ENCODE measurements at regions not wholly inside any gene's neighbourhood (a gene's known extent, or its start where the extent isn't known, plus 50 kb on each side); places are given as distances from the start of the nearest gene placed in this dataset.

- H3K27me3 ChIP-seq (replicated peaks; ENCODE audit: control insufficient read depth, insufficient read depth, low read length, poor library complexity, severe bottlenecking), result no peaks in the 10 kb centered on the region
- H3K4me1 ChIP-seq (ENCODE audit: control insufficient read depth, insufficient read depth, low read length, poor library complexity, severe bottlenecking), result no peaks in the 10 kb centered on the region
- no peak for DNase-seq
- H3K27ac ChIP-seq (ENCODE audit: insufficient read depth, low read length, poor library complexity, severe bottlenecking), result no peak overlapping the region
- no peaks in the 10 kb centered on the region for H3K9me3 ChIP-seq (ENCODE audit: control insufficient read depth, low read length)
- no peak overlapping the region for H3K4me3 ChIP-seq (ENCODE audit: insufficient read depth, low read depth, low read length, poor library complexity, severe bottlenecking)
- H3K36me3 ChIP-seq (ENCODE audit: control insufficient read depth, insufficient read depth, low read length), result no peaks in the 10 kb centered on the region
These were observed 283.0 kb upstream of the VEPH1 start for GRCh38 chr3:157786211-157786610.

- H3K27me3 ChIP-seq (replicated peaks; ENCODE audit: control insufficient read depth, insufficient read depth, low read length, poor library complexity, severe bottlenecking), result no peaks in the 10 kb centered on the region
- no peaks in the 10 kb centered on the region for H3K4me1 ChIP-seq (ENCODE audit: control insufficient read depth, insufficient read depth, low read length, poor library complexity, severe bottlenecking)
- H3K4me3 ChIP-seq (ENCODE audit: insufficient read depth, low read depth, low read length, poor library complexity, severe bottlenecking), result no peak overlapping the region
- DNase-seq, result no peak
- no peaks in the 10 kb centered on the region for H3K36me3 ChIP-seq (ENCODE audit: control insufficient read depth, insufficient read depth, low read length)
- no peaks in the 10 kb centered on the region for H3K9me3 ChIP-seq (ENCODE audit: control insufficient read depth, low read length)
- H3K27ac ChIP-seq (ENCODE audit: insufficient read depth, low read length, poor library complexity, severe bottlenecking), result no peak overlapping the region
These were observed 282.0 kb upstream of the VEPH1 start for GRCh38 chr3:157785102-157785826.

GRCh38 chr3:157782236-157782635 is 279.0 kb upstream of the VEPH1 start:
- no peak for DNase-seq
- no peaks in the 10 kb centered on the region for H3K36me3 ChIP-seq (ENCODE audit: control insufficient read depth, insufficient read depth, low read length)
- H3K27me3 ChIP-seq (replicated peaks; ENCODE audit: control insufficient read depth, insufficient read depth, low read length, poor library complexity, severe bottlenecking), result no peaks in the 10 kb centered on the region
- no peak overlapping the region for H3K4me3 ChIP-seq (ENCODE audit: insufficient read depth, low read depth, low read length, poor library complexity, severe bottlenecking)
- H3K9me3 ChIP-seq (ENCODE audit: control insufficient read depth, low read length), result no peaks in the 10 kb centered on the region
- no peak overlapping the region for H3K27ac ChIP-seq (ENCODE audit: insufficient read depth, low read length, poor library complexity, severe bottlenecking)
- H3K4me1 ChIP-seq (ENCODE audit: control insufficient read depth, insufficient read depth, low read length, poor library complexity, severe bottlenecking), result no peaks in the 10 kb centered on the region

GRCh38 chr3:157776861-157777260 is 273.6 kb upstream of the VEPH1 start:
- H3K27ac ChIP-seq (ENCODE audit: insufficient read depth, low read length, poor library complexity, severe bottlenecking), result no peak overlapping the region
- no peaks in the 10 kb centered on the region for H3K27me3 ChIP-seq (replicated peaks; ENCODE audit: control insufficient read depth, insufficient read depth, low read length, poor library complexity, severe bottlenecking)
- no peak overlapping the region for H3K4me3 ChIP-seq (ENCODE audit: insufficient read depth, low read depth, low read length, poor library complexity, severe bottlenecking)
- no peaks in the 10 kb centered on the region for H3K36me3 ChIP-seq (ENCODE audit: control insufficient read depth, insufficient read depth, low read length)
- H3K4me1 ChIP-seq (ENCODE audit: control insufficient read depth, insufficient read depth, low read length, poor library complexity, severe bottlenecking), result no peaks in the 10 kb centered on the region
- DNase-seq, result no peak
- H3K9me3 ChIP-seq (ENCODE audit: control insufficient read depth, low read length), result no peaks in the 10 kb centered on the region

- Histone ChIP-seq H3K27me3 (replicated peaks; ENCODE audit: control insufficient read depth, insufficient read depth, low read length, poor library complexity, severe bottlenecking) (no peaks in the 10 kb centered on the region), H3K27ac (ENCODE audit: insufficient read depth, low read length, poor library complexity, severe bottlenecking) (no peak overlapping the region), H3K4me3 (ENCODE audit: insufficient read depth, low read depth, low read length, poor library complexity, severe bottlenecking) (no peak overlapping the region), H3K9me3 (ENCODE audit: control insufficient read depth, low read length) (no peaks in the 10 kb centered on the region), H3K4me1 (ENCODE audit: control insufficient read depth, insufficient read depth, low read length, poor library complexity, severe bottlenecking) (no peaks in the 10 kb centered on the region), H3K36me3 (ENCODE audit: control insufficient read depth, insufficient read depth, low read length) (no peaks in the 10 kb centered on the region)
- no peak for DNase-seq
These were observed 272.2 kb upstream of the VEPH1 start for GRCh38 chr3:157775446-157775845.

GRCh38 chr3:157769378-157769777 is 266.2 kb upstream of the VEPH1 start:
- no peaks in the 10 kb centered on the region for H3K4me1 ChIP-seq (ENCODE audit: control insufficient read depth, insufficient read depth, low read length, poor library complexity, severe bottlenecking)
- no peak for DNase-seq
- H3K9me3 ChIP-seq (ENCODE audit: control insufficient read depth, low read length), result no peaks in the 10 kb centered on the region

GRCh38 chr3:157767607-157768006 is 264.4 kb upstream of the VEPH1 start:
- Histone ChIP-seq H3K27me3 (replicated peaks; ENCODE audit: control insufficient read depth, insufficient read depth, low read length, poor library complexity, severe bottlenecking) (no peaks in the 10 kb centered on the region), H3K4me1 (ENCODE audit: control insufficient read depth, insufficient read depth, low read length, poor library complexity, severe bottlenecking) (no peaks in the 10 kb centered on the region), H3K4me3 (ENCODE audit: insufficient read depth, low read depth, low read length, poor library complexity, severe bottlenecking) (no peak overlapping the region), H3K9me3 (ENCODE audit: control insufficient read depth, low read length) (no peaks in the 10 kb centered on the region), H3K36me3 (ENCODE audit: control insufficient read depth, insufficient read depth, low read length) (no peaks in the 10 kb centered on the region), H3K27ac (ENCODE audit: insufficient read depth, low read length, poor library complexity, severe bottlenecking) (no peak overlapping the region)
- DNase-seq, result no peak

More at GRCh38 chr3:157769378-157769777, 266.2 kb upstream of the VEPH1 start:
- Histone ChIP-seq H3K27me3 (replicated peaks; ENCODE audit: control insufficient read depth, insufficient read depth, low read length, poor library complexity, severe bottlenecking) (no peaks in the 10 kb centered on the region), H3K36me3 (ENCODE audit: control insufficient read depth, insufficient read depth, low read length) (no peaks in the 10 kb centered on the region), H3K4me3 (ENCODE audit: insufficient read depth, low read depth, low read length, poor library complexity, severe bottlenecking) (no peak overlapping the region), H3K27ac (ENCODE audit: insufficient read depth, low read length, poor library complexity, severe bottlenecking) (no peak overlapping the region)

GRCh38 chr3:157763644-157764043 is 260.4 kb upstream of the VEPH1 start:
- DNase-seq, result no peak
- Histone ChIP-seq H3K9me3 (ENCODE audit: control insufficient read depth, low read length) (no peaks in the 10 kb centered on the region), H3K4me3 (ENCODE audit: insufficient read depth, low read depth, low read length, poor library complexity, severe bottlenecking) (no peak overlapping the region), H3K27me3 (replicated peaks; ENCODE audit: control insufficient read depth, insufficient read depth, low read length, poor library complexity, severe bottlenecking) (no peaks in the 10 kb centered on the region), H3K4me1 (ENCODE audit: control insufficient read depth, insufficient read depth, low read length, poor library complexity, severe bottlenecking) (no peaks in the 10 kb centered on the region), H3K36me3 (ENCODE audit: control insufficient read depth, insufficient read depth, low read length) (no peaks in the 10 kb centered on the region), H3K27ac (ENCODE audit: insufficient read depth, low read length, poor library complexity, severe bottlenecking) (no peak overlapping the region)

- Histone ChIP-seq H3K4me1 (ENCODE audit: control insufficient read depth, insufficient read depth, low read length, poor library complexity, severe bottlenecking) (no peaks in the 10 kb centered on the region), H3K4me3 (ENCODE audit: insufficient read depth, low read depth, low read length, poor library complexity, severe bottlenecking) (no peak overlapping the region), H3K27me3 (replicated peaks; ENCODE audit: control insufficient read depth, insufficient read depth, low read length, poor library complexity, severe bottlenecking) (no peaks in the 10 kb centered on the region), H3K36me3 (ENCODE audit: control insufficient read depth, insufficient read depth, low read length) (no peaks in the 10 kb centered on the region), H3K27ac (ENCODE audit: insufficient read depth, low read length, poor library complexity, severe bottlenecking) (no peak overlapping the region), H3K9me3 (ENCODE audit: control insufficient read depth, low read length) (no peaks in the 10 kb centered on the region)
- no peak for DNase-seq
These were observed 256.1 kb upstream of the VEPH1 start for GRCh38 chr3:157759311-157759710.

- Histone ChIP-seq H3K9me3 (ENCODE audit: control insufficient read depth, low read length) (no peaks in the 10 kb centered on the region), H3K27ac (ENCODE audit: insufficient read depth, low read length, poor library complexity, severe bottlenecking) (no peak overlapping the region), H3K4me1 (ENCODE audit: control insufficient read depth, insufficient read depth, low read length, poor library complexity, severe bottlenecking) (no peaks in the 10 kb centered on the region), H3K36me3 (ENCODE audit: control insufficient read depth, insufficient read depth, low read length) (no peaks in the 10 kb centered on the region), H3K4me3 (ENCODE audit: insufficient read depth, low read depth, low read length, poor library complexity, severe bottlenecking) (no peak overlapping the region), H3K27me3 (replicated peaks; ENCODE audit: control insufficient read depth, insufficient read depth, low read length, poor library complexity, severe bottlenecking) (no peaks in the 10 kb centered on the region)
- DNase-seq, result no peak
These were observed 252.0 kb upstream of the VEPH1 start for GRCh38 chr3:157755233-157755632.
